Neural cell (in vitro differentiated cells): ENCODE measurements at regions not wholly inside any gene's neighbourhood (a gene's known extent, or its start where the extent isn't known, plus 50 kb on each side); places are given as distances from the start of the nearest gene placed in this dataset.

Experiments
- H2AFZ ChIP-seq: fragments of 200-600, 300-800 bp; sonication (generic), shearing (Covaris generic); 2 replicates; pipeline ENCODE4 v1.6.0; 2014; ENCODE audit warnings: low read depth, mild to moderate bottlenecking, antibody characterized with exemption, low read length, moderate library complexity
- H3F3A ChIP-seq: fragments of 200-600 bp; shearing (Covaris generic); 2 replicates; pipeline ENCODE4 v1.6.1; 2016; ENCODE audit warnings: mild to moderate bottlenecking, moderate library complexity, mixed read lengths, antibody characterized with exemption, low read length; ENCODE audit not compliant: insufficient read depth, poor library complexity, severe bottlenecking
- H3K27ac ChIP-seq: fragments of 200-600, 300-800 bp; sonication (generic), shearing (Covaris generic); 2 replicates; pipeline ENCODE4 v1.5.1; 2014; ENCODE audit warnings: mild to moderate bottlenecking, low read length, moderate library complexity
- H3K27me3 ChIP-seq: fragments of 300-800, 200-600 bp; sonication (generic), shearing (Covaris generic); 2 replicates; pipeline ENCODE4 v1.6.0; 2014; ENCODE audit warnings: mild to moderate bottlenecking, low read depth, low read length, moderate library complexity; ENCODE audit not compliant: insufficient read depth
- H3K36me3 ChIP-seq: fragments of 300-800, 200-600 bp; sonication (generic), shearing (Covaris generic); 2 replicates; pipeline ENCODE4 v1.5.1; 2014; ENCODE audit warnings: mild to moderate bottlenecking, antibody characterized with exemption, low read length, moderate library complexity; ENCODE audit not compliant: insufficient read depth
- H3K4me2 ChIP-seq: fragments of 300-800, 200-600 bp; sonication (generic), shearing (Covaris generic); 2 replicates; pipeline ENCODE4 v1.6.0; 2014; ENCODE audit warnings: mild to moderate bottlenecking, low read length
- H3K4me3 ChIP-seq: fragments of 300-800, 200-600 bp; sonication (generic), shearing (Covaris generic); 2 replicates; pipeline ENCODE4 v1.5.1; 2014; ENCODE audit warnings: mild to moderate bottlenecking, low read length, moderate library complexity
- H3K79me2 ChIP-seq: fragments of 200-600 bp; shearing (Covaris generic); replicated peaks from 2 replicates; pipeline ENCODE4 v1.6.0; 2014; ENCODE audit warnings: mild to moderate bottlenecking, low read length, moderate library complexity; ENCODE audit not compliant: insufficient read depth
- H3K9ac ChIP-seq: fragments of 300-800, 200-600 bp; sonication (generic), shearing (Covaris generic); 2 replicates; pipeline ENCODE4 v1.6.1; 2016; ENCODE audit warnings: mild to moderate bottlenecking, low read length, mixed read lengths
- H3K9me2 ChIP-seq: fragments of 200-600 bp; shearing (Covaris generic); 2 replicates; pipeline ENCODE4 v1.6.1; 2016; ENCODE audit warnings: mild to moderate bottlenecking, low read length, mixed read lengths; ENCODE audit not compliant: insufficient read depth
- H3K9me3 ChIP-seq: fragments of 200-600, 300-800 bp; sonication (generic), shearing (Covaris generic); 2 replicates; pipeline ENCODE4 v1.6.1; 2016; ENCODE audit warnings: mild to moderate bottlenecking, mixed run types, low read length, moderate library complexity, mixed read lengths
- H4K20me1 ChIP-seq: fragments of 200-600 bp; shearing (Covaris generic); 2 replicates; pipeline ENCODE4 v1.6.1; 2016; ENCODE audit warnings: mild to moderate bottlenecking, mixed run types; ENCODE audit not compliant: insufficient read depth
- CTCF ChIP-seq: fragments of 450-650 bp; IDR thresholded peaks from 2 replicates; pipeline ENCODE4 v1.5.1; 2014; ENCODE audit warnings: antibody characterized with exemption, mild to moderate bottlenecking, moderate library complexity; ENCODE audit not compliant: poor library complexity, severe bottlenecking
- EP300 ChIP-seq: fragments of 450-650 bp; conservative IDR thresholded peaks from 2 replicates; pipeline ENCODE4 v1.6.1; 2014; ENCODE audit warnings: antibody characterized with exemption, mild to moderate bottlenecking, moderate library complexity; ENCODE audit not compliant: poor library complexity, severe bottlenecking
- EZH2 ChIP-seq: fragments of 200-600, 300-800 bp; shearing (Covaris generic), sonication (generic); IDR thresholded peaks from 2 replicates; pipeline ENCODE4 v1.6.1; 2014; ENCODE audit warnings: antibody characterized with exemption, low read length, borderline replicate concordance, mild to moderate bottlenecking; ENCODE audit not compliant: insufficient read depth, poor library complexity, severe bottlenecking
- MXI1 ChIP-seq: fragments of 450-650 bp; conservative IDR thresholded peaks from 2 replicates; pipeline ENCODE4 v1.6.1; 2014; ENCODE audit warnings: antibody characterized with exemption, mild to moderate bottlenecking; ENCODE audit not compliant: poor library complexity, severe bottlenecking
- POLR2AphosphoS5 ChIP-seq: IDR thresholded peaks from 2 replicates; pipeline ENCODE4 v1.6.1; 2012
- RAD21 ChIP-seq: fragments of 450-650 bp; conservative IDR thresholded peaks from 2 replicates; pipeline ENCODE4 v1.6.1; 2014; ENCODE audit warnings: antibody characterized with exemption, mild to moderate bottlenecking, moderate library complexity
- REST ChIP-seq: IDR thresholded peaks from 2 replicates; pipeline ENCODE4 v1.6.1; 2012; ENCODE audit warnings: borderline replicate concordance
- SMC3 ChIP-seq: fragments of 450-650 bp; conservative IDR thresholded peaks from 2 replicates; pipeline ENCODE4 v1.6.1; 2014; ENCODE audit warnings: antibody characterized with exemption, mild to moderate bottlenecking, moderate library complexity; ENCODE audit not compliant: poor library complexity
- TAF1 ChIP-seq: IDR thresholded peaks from 2 replicates; pipeline ENCODE4 v1.6.1; 2012; ENCODE audit warnings: low read depth

- no peak for TF ChIP-seq SMC3
- no peak for TF ChIP-seq CTCF
- TF ChIP-seq EP300: no peak
- TF ChIP-seq MXI1: no peak
- no peak for TF ChIP-seq RAD21
- no peak for TF ChIP-seq EZH2
- TF ChIP-seq TAF1: no peak
- TF ChIP-seq POLR2AphosphoS5: no peak
- TF ChIP-seq REST: no peak
- Histone ChIP-seq H3F3A (peaks cover 4% of the 10 kb centered on the region), H3K9ac (no peak overlapping the region), H3K4me2 (no peak overlapping the region), H3K79me2 (no peaks in the 10 kb centered on the region), H3K9me2 (no peaks in the 10 kb centered on the region), H3K9me3 (no peaks in the 10 kb centered on the region), H2AFZ (no peak overlapping the region), H3K27me3 (no peaks in the 10 kb centered on the region), H3K27ac (no peak overlapping the region), H3K4me3 (no peak overlapping the region), H3K36me3 (no peaks in the 10 kb centered on the region), H4K20me1 (no peaks in the 10 kb centered on the region)
These were observed 203.6 kb downstream of the CDH7 start for GRCh38 chr18:65954372-65954771.

- no peaks in the 10 kb centered on the region for H3K27me3 ChIP-seq
- no peak overlapping the region for H3K4me3 ChIP-seq
- TF ChIP-seq RAD21: no peak
- no peak for TF ChIP-seq REST
- TF ChIP-seq EP300: no peak
- no peak for TF ChIP-seq EZH2
- TF ChIP-seq CTCF: no peak
- no peak for TF ChIP-seq MXI1
- TF ChIP-seq POLR2AphosphoS5: no peak
- TF ChIP-seq SMC3: no peak
- no peak for TF ChIP-seq TAF1
- H3K9me2 ChIP-seq: no peaks in the 10 kb centered on the region
- H2AFZ ChIP-seq: no peak overlapping the region
- no peaks in the 10 kb centered on the region for H3K79me2 ChIP-seq
- H3K36me3 ChIP-seq: no peaks in the 10 kb centered on the region
- H3F3A ChIP-seq: no peaks in the 10 kb centered on the region
- H3K9ac ChIP-seq: no peak overlapping the region
- H3K9me3 ChIP-seq: no peaks in the 10 kb centered on the region
- H3K27ac ChIP-seq: no peak overlapping the region
- no peak overlapping the region for H3K4me2 ChIP-seq
- H4K20me1 ChIP-seq: no peaks in the 10 kb centered on the region
These were observed 196.0 kb downstream of the CDH7 start for GRCh38 chr18:65946777-65947176.
